Upper lobe of right lung (tissue), 1 donor: ENCODE measurements at regions not wholly inside any gene's neighbourhood (a gene's known extent, or its start where the extent isn't known, plus 50 kb on each side); places are given as distances from the start of the nearest gene placed in this dataset.

ENCODE experiments used
- ATAC-seq: fragments of 200-7000 bp; cut with Tn5 transposase; one replicate; pipeline ENCODE4 v1.9.1; 2020; ENCODE audit warnings: mild to moderate bottlenecking, moderate library complexity
- DNase-seq: peaks from one replicate; pipeline ENCODE4 v3.0.0-alpha.2; 2020
- H3K27ac ChIP-seq: fragments of 200-600 bp; one replicate; pipeline ENCODE4 v1.8.0; 2022
- H3K27me3 ChIP-seq: fragments of 200-600 bp; one replicate; pipeline ENCODE4 v1.8.0; 2022; ENCODE audit warnings: mild to moderate bottlenecking
- H3K36me3 ChIP-seq: fragments of 200-600 bp; one replicate; pipeline ENCODE4 v1.8.0; 2022
- H3K4me1 ChIP-seq: fragments of 200-600 bp; one replicate; pipeline ENCODE4 v1.8.0; 2022
- H3K4me3 ChIP-seq: fragments of 200-600 bp; one replicate; pipeline ENCODE4 v1.8.0; 2022; ENCODE audit warnings: mild to moderate bottlenecking
- H3K9me3 ChIP-seq: fragments of 200-600 bp; one replicate; pipeline ENCODE4 v1.8.0; 2022
- intact Hi-C: fragments of 100-400 bp; cut with DNase I; formaldehyde crosslinking; loops from one replicate; pipeline ENCODE4 v1.11.0; 2022
- TF ChIP-seq, protein P1 (sequence below): fragments of 200-600 bp; IDR thresholded peaks from one replicate; pipeline ENCODE4 v1.8.0; 2022; ENCODE audit warnings: antibody characterized with exemption
- donor health status: DM: no; HTN: yes; CAD: no; lungs with severe emphysema.

DNA sequence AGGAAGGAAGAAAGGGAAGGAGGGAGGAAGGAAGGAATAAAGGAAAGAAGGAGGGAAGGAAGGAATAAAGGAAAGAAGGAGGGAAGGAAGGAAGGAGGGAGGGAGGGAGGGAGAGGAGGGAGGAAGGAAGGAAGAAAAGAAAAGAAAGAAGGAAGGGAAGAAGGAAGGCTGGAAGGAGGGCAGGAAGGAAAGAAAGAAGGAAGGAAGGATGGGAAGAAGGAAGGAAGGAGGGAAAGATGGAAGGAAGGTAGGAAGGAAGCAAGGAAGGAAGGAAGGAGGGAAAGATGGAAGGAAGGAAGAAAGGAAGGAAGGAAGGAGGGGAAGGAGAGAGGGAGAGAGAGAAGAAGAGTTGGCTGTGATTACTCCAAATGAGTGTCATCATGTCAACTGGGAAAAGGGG is 190.6 kb downstream of the ACKR3 start:
- intact Hi-C loops, result no loop called here
- TF ChIP-seq, protein P1, sequence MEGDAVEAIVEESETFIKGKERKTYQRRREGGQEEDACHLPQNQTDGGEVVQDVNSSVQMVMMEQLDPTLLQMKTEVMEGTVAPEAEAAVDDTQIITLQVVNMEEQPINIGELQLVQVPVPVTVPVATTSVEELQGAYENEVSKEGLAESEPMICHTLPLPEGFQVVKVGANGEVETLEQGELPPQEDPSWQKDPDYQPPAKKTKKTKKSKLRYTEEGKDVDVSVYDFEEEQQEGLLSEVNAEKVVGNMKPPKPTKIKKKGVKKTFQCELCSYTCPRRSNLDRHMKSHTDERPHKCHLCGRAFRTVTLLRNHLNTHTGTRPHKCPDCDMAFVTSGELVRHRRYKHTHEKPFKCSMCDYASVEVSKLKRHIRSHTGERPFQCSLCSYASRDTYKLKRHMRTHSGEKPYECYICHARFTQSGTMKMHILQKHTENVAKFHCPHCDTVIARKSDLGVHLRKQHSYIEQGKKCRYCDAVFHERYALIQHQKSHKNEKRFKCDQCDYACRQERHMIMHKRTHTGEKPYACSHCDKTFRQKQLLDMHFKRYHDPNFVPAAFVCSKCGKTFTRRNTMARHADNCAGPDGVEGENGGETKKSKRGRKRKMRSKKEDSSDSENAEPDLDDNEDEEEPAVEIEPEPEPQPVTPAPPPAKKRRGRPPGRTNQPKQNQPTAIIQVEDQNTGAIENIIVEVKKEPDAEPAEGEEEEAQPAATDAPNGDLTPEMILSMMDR, result no peak
- Histone ChIP-seq H3K27ac (no peak overlapping the region), H3K4me1 (no peaks in the 10 kb centered on the region), H3K27me3 (no peaks in the 10 kb centered on the region), H3K36me3 (no peaks in the 10 kb centered on the region), H3K4me3 (no peak overlapping the region), H3K9me3 (no peaks in the 10 kb centered on the region)
- no peak for DNase-seq
- no peak for ATAC-seq

DNA sequence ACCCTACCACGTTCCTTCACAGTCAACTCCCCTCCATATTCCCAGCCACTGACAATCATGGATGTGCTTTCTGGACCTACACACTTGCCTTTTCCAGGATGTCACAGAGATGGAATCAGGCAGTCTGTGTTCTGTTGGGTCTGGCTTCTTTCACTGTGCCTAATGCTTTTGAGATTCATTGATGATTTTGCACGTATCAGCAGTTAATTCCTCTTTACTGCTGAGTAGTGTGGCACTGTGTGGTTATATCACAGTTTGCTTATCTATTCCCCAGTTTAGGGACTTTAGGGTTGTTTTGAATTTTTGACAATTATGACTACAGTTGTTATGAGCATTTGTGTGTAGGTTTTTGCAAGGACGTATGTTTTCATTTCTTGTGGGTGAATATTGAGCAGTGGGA is 191.7 kb downstream of the ACKR3 start:
- DNase-seq, result no peak
- no peaks in the 10 kb centered on the region for H3K9me3 ChIP-seq
- H3K36me3 ChIP-seq, result no peaks in the 10 kb centered on the region
- no peak for ATAC-seq
- no peaks in the 10 kb centered on the region for H3K4me1 ChIP-seq
- intact Hi-C loops, result no loop called here
- no peak overlapping the region for H3K4me3 ChIP-seq
- TF ChIP-seq, protein P1, result no peak
- no peak overlapping the region for H3K27ac ChIP-seq
- H3K27me3 ChIP-seq, result no peaks in the 10 kb centered on the region

DNA sequence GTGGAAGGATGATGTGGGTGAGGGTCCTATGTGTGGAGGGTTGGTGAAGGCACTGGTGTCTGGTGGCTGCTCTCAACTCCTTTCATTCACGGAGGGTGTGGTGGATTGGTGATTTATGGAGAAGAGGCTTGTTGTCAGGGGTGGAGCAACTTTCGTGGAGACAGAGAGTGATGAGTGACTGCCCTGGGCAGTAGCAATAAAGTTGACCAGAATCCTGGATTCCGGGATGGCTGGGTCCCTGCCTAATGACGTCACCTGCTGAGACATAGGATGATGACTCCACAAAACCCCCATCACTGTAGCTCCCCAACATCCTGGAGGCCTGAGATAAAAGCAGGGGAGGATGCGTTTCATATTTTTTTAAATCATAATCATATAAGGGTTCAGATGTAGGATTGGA is 193.0 kb downstream of the ACKR3 start:
- H3K4me3 ChIP-seq, result no peak overlapping the region
- no peak for DNase-seq
- no peak for ATAC-seq
- no peak overlapping the region for H3K27ac ChIP-seq
- TF ChIP-seq, protein P1, result no peak
- intact Hi-C loops, result no loop called here
- H3K9me3 ChIP-seq, result no peaks in the 10 kb centered on the region
- H3K4me1 ChIP-seq, result no peaks in the 10 kb centered on the region
- no peaks in the 10 kb centered on the region for H3K36me3 ChIP-seq
- no peaks in the 10 kb centered on the region for H3K27me3 ChIP-seq

DNA sequence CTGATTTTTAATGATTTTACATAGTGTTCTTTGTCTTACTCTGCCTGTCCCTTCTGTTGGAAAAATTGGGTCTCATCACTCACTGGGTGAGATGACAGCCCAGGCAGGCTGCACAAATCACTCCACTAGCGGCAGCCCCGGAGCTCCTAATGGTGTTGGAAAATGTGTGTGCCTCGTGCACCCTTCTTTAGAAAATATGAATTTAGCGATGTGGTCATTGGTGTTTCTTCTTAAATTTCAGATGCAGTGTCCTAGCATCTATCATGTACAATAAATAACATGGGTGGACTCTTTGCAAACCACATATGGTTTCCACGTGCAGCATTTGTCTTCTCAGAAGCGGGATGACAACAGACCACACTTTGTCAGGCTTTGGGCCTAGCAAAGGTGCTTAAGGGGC is 194.2 kb downstream of the ACKR3 start:
- DNase-seq, result no peak
- Histone ChIP-seq H3K27ac (no peak overlapping the region), H3K36me3 (no peaks in the 10 kb centered on the region), H3K9me3 (no peaks in the 10 kb centered on the region), H3K27me3 (no peaks in the 10 kb centered on the region), H3K4me1 (no peaks in the 10 kb centered on the region), H3K4me3 (no peak overlapping the region)
- ATAC-seq, result no peak
- intact Hi-C loops, result no loop called here
- TF ChIP-seq, protein P1, result no peak

DNA sequence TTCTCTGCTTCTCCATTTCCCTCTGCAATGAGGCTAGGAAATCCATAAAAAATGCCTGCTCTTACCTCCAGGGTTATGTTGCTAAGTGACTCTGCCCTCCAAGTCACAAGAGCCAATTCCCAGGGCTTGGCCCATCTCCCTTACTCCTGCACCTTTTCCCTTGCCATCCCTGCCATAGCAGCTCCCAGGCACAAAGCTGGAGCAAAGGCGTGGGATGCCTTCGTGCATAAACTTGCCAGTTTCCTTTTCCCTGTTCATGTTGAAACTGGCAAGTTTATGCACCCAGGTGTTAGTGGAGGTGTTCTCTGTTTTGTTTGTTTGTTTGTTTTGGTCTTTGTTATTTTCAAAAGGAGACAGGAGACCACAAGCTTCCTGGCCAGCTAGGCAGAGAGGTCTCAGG is 195.1 kb downstream of the ACKR3 start:
- ATAC-seq, result no peak
- no peaks in the 10 kb centered on the region for H3K27me3 ChIP-seq
- DNase-seq, result no peak
- no peaks in the 10 kb centered on the region for H3K36me3 ChIP-seq
- TF ChIP-seq, protein P1, result no peak
- intact Hi-C loops, result no loop called here
- no peak overlapping the region for H3K27ac ChIP-seq
- no peaks in the 10 kb centered on the region for H3K4me1 ChIP-seq
- no peak overlapping the region for H3K4me3 ChIP-seq
- H3K9me3 ChIP-seq, result no peaks in the 10 kb centered on the region

DNA sequence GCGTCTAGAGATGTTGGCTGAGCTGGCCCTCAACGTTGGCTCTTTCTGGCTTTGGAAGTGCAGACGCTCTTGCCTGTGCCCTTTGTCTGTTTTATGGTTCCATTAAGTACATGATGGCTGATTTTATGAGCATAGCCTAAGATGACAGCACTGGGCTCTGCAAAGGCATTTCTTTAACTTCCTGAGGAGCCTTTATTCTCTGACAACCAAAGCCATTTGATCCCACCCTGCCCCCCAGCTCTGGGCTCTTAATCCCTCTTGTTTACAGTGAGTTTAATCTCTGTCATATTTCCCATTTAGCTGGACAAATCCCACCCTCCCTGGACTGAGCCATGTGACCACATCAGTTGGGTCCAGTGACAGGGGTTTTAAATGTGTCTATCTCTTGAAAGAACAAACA is 195.9 kb downstream of the ACKR3 start:
- H3K27me3 ChIP-seq, result no peaks in the 10 kb centered on the region
- intact Hi-C loops, result no loop called here
- H3K36me3 ChIP-seq, result no peaks in the 10 kb centered on the region
- H3K4me3 ChIP-seq, result no peak overlapping the region
- no peaks in the 10 kb centered on the region for H3K4me1 ChIP-seq
- TF ChIP-seq, protein P1, result no peak
- H3K27ac ChIP-seq, result no peak overlapping the region
- no peak for ATAC-seq
- H3K9me3 ChIP-seq, result no peaks in the 10 kb centered on the region
- DNase-seq, result no peak
